ENCODE measurements at regions not wholly inside any gene's neighbourhood (a gene's known extent, or its start where the extent isn't known, plus 50 kb on each side); places are given as distances from the start of the nearest gene placed in this dataset.
A peak's percentile ranks its signal among the peaks of the same experiment; 100 is the strongest.

DNA sequence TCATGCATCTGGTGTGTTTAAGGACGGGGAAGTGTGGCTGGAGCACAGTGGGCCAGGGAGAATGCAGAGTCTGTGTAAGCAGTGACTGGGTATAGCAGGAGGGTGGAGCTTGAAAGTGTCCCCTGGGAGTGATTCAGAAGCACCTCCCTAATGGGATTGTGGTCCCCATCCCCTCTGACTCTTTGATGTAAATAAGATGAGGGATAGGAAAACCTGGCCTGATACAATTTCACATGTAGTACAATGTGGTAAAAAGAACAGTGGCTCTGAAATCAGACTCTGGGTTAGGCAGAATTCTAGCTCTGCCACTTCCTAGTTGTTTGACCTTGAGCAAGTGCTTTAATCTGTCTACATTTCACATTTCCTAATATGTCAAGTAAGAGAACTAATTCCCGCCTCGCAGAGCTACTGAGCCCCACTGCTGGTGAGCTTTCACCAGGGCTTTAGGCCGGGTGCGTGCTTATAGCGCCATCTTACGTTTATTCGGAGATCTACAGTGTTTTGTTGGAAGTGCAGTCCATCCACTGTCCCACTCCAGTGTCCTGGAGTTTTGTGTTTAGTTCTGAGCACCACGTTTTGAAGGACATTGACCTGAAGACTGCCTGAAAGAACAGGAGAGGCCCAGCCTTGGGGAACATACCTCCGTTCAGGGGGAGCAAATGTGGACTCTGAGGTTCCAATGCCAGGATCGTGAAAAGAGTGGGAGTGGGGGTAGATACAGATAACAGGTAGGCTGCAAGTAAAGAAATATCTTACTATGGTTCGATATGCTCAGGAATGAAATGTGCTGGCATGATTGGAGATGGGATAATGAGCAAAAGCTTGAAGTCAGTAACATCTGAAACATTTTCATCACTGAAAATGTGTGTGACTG is 51.2 kb upstream of the TESK1 start:
- intact Hi-C loops (cut with micrococcal nuclease): loop anchor here (1.0 to 10.0 kb wide), 2 partner anchors 438 to 659 kb away; a partner anchor contains a TSS
- Mint-ChIP-seq H3K36me3 (no peaks in the 10 kb centered on the region), H3K4me1 (peaks cover 0 to 8% of the 10 kb centered on the region in 2 donors), H3K27ac (no peak overlapping the region), H3K9me3 (no peaks in the 10 kb centered on the region), H3K4me3 (no peak overlapping the region), H3K27me3 (ENCODE audit: low read depth in 2 of 2) (peaks cover 0 to 3% of the 10 kb centered on the region in 2 donors)
- TF ChIP-seq, protein P1, sequence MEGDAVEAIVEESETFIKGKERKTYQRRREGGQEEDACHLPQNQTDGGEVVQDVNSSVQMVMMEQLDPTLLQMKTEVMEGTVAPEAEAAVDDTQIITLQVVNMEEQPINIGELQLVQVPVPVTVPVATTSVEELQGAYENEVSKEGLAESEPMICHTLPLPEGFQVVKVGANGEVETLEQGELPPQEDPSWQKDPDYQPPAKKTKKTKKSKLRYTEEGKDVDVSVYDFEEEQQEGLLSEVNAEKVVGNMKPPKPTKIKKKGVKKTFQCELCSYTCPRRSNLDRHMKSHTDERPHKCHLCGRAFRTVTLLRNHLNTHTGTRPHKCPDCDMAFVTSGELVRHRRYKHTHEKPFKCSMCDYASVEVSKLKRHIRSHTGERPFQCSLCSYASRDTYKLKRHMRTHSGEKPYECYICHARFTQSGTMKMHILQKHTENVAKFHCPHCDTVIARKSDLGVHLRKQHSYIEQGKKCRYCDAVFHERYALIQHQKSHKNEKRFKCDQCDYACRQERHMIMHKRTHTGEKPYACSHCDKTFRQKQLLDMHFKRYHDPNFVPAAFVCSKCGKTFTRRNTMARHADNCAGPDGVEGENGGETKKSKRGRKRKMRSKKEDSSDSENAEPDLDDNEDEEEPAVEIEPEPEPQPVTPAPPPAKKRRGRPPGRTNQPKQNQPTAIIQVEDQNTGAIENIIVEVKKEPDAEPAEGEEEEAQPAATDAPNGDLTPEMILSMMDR (IDR thresholded peaks at IDR 0.05): peak; percentile 32
- Histone ChIP-seq H3K36me3 (ENCODE audit: control insufficient read depth, insufficient read depth, low read length) (no peaks in the 10 kb centered on the region), H3K27me3 (ENCODE audit: control insufficient read depth, insufficient read depth, low read length) (no peaks in the 10 kb centered on the region), H3K4me3 (ENCODE audit: low read length) (no peak overlapping the region), H3K9me3 (ENCODE audit: control insufficient read depth, insufficient read depth, low read length) (no peaks in the 10 kb centered on the region), H3K4me1 (ENCODE audit: control insufficient read depth, insufficient read depth, low read length) (no peaks in the 10 kb centered on the region), H3K27ac (ENCODE audit: low read length) (no peak overlapping the region)
- WGBS (ENCODE audit: insufficient coverage): 36% methylated on average over 12 of the region's 12 CpGs
- ATAC-seq: peak in 2 of 3 donors; percentile 70 to 73
- DNase-seq: peak in 1 of 2 donors; percentile 57

DNA sequence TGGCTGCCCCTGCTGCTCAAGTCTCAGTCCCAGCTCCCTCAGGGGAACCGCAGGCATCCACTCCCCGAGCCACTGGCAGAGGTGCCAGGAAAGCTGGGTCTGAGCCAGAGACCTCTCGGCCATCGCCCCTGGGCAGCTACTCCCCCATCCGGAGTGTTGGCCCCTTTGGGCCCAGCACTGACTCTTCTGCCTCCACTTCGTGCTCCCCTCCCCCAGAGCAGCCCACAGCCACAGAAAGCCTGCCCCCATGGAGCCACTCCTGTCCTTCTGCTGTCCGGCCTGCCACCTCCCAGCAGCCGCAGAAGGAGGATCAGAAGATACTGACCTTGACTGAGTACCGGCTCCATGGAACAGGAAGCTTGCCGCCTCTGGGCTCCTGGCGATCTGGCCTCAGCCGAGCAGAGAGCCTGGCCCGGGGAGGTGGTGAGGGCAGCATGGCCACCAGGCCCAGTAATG is 49.8 kb upstream of the TESK1 start:
- H3K36me3 Mint-ChIP-seq: no peaks in the 10 kb centered on the region
- DNase-seq: no peak
- H3K4me3 Mint-ChIP-seq: no peak overlapping the region
- peaks cover 0 to 3% of the 10 kb centered on the region in 2 donors for H3K27me3 Mint-ChIP-seq (ENCODE audit: low read depth in 2 of 2)
- no peak for ATAC-seq
- Histone ChIP-seq H3K36me3 (ENCODE audit: control insufficient read depth, insufficient read depth, low read length) (no peaks in the 10 kb centered on the region), H3K9me3 (ENCODE audit: control insufficient read depth, insufficient read depth, low read length) (no peaks in the 10 kb centered on the region), H3K4me1 (ENCODE audit: control insufficient read depth, insufficient read depth, low read length) (no peaks in the 10 kb centered on the region), H3K4me3 (ENCODE audit: low read length) (no peak overlapping the region), H3K27ac (ENCODE audit: low read length) (no peak overlapping the region), H3K27me3 (ENCODE audit: control insufficient read depth, insufficient read depth, low read length) (no peaks in the 10 kb centered on the region)
- intact Hi-C loops (cut with micrococcal nuclease): loop anchor here (10.0 kb wide), 1 partner anchor 660 kb away; a partner anchor contains a TSS
- 93% methylated on average over 13 of the region's 13 CpGs for WGBS (ENCODE audit: insufficient coverage)
- H3K9me3 Mint-ChIP-seq: no peaks in the 10 kb centered on the region
- peaks cover 0 to 8% of the 10 kb centered on the region in 2 donors for H3K4me1 Mint-ChIP-seq
- no peak overlapping the region for H3K27ac Mint-ChIP-seq
- TF ChIP-seq, protein P1 (IDR thresholded peaks at IDR 0.05): no peak

Measured in natural killer cell (primary cell).